ENCODE measurements at regions not wholly inside any gene's neighbourhood (a gene's known extent, or its start where the extent isn't known, plus 50 kb on each side); places are given as distances from the start of the nearest gene placed in this dataset.

- Histone ChIP-seq H3K27me3 (ENCODE audit: control insufficient read depth, insufficient read depth, low read length) (no peaks in the 10 kb centered on the region), H3K4me1 (ENCODE audit: control insufficient read depth, low read depth, low read length) (no peaks in the 10 kb centered on the region), H3K4me3 (ENCODE audit: low read length) (no peak overlapping the region), H3K9ac (ENCODE audit: low read length) (no peak overlapping the region), H3K9me3 (ENCODE audit: control insufficient read depth, low read depth, low read length) (no peaks in the 10 kb centered on the region), H3K27ac (ENCODE audit: low read length) (no peak overlapping the region), H3K36me3 (ENCODE audit: control insufficient read depth, low read depth, low read length) (no peaks in the 10 kb centered on the region)
Observed at GRCh38 chr4:95672811-95673210, 124.0 kb upstream of the UNC5C start.

GRCh38 chr4:95660719-95661118, 111.9 kb upstream of the UNC5C start:
- Histone ChIP-seq H3K27ac (ENCODE audit: low read length) (no peak overlapping the region), H3K27me3 (ENCODE audit: control insufficient read depth, insufficient read depth, low read length) (no peaks in the 10 kb centered on the region), H3K9me3 (ENCODE audit: control insufficient read depth, low read depth, low read length) (peaks cover 3% of the 10 kb centered on the region), H3K4me1 (ENCODE audit: control insufficient read depth, low read depth, low read length) (peaks cover 3% of the 10 kb centered on the region), H3K36me3 (ENCODE audit: control insufficient read depth, low read depth, low read length) (no peaks in the 10 kb centered on the region), H3K9ac (ENCODE audit: low read length) (no peak overlapping the region), H3K4me3 (ENCODE audit: low read length) (no peak overlapping the region)

GRCh38 chr4:95651891-95652290, 103.1 kb upstream of the UNC5C start:
- no peak overlapping the region for H3K9ac ChIP-seq (ENCODE audit: low read length)
- H3K27ac ChIP-seq (ENCODE audit: low read length): no peak overlapping the region
- H3K9me3 ChIP-seq (ENCODE audit: control insufficient read depth, low read depth, low read length): no peaks in the 10 kb centered on the region
- no peak overlapping the region for H3K4me3 ChIP-seq (ENCODE audit: low read length)
- H3K4me1 ChIP-seq (ENCODE audit: control insufficient read depth, low read depth, low read length): no peaks in the 10 kb centered on the region
- no peaks in the 10 kb centered on the region for H3K27me3 ChIP-seq (ENCODE audit: control insufficient read depth, insufficient read depth, low read length)
- H3K36me3 ChIP-seq (ENCODE audit: control insufficient read depth, low read depth, low read length): no peaks in the 10 kb centered on the region

DNA sequence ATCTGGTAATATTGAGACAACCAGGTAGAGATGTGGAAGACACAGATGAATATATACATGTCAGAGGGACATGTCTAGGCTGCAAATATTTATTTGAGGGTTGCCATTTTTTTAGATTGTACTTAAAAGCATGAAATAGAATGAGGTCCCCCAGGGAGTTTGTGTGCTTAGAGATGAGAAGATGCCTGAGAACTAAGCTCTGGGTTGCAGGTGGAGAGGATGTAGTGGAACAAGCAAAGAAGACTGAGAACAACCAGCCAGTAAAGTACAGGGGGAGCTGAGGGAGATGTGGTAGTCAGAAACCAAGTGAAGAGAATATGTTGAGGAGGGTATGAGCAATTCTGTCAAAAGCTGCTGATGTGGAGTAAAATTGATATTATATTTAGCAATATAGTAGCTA, 95.6 kb upstream of the UNC5C start:
- no peak overlapping the region for H3K4me3 ChIP-seq (ENCODE audit: low read length)
- H3K9ac ChIP-seq (ENCODE audit: low read length): no peak overlapping the region
- no peak overlapping the region for H3K27ac ChIP-seq (ENCODE audit: low read length)
- no peaks in the 10 kb centered on the region for H3K9me3 ChIP-seq (ENCODE audit: control insufficient read depth, low read depth, low read length)
- H3K4me1 ChIP-seq (ENCODE audit: control insufficient read depth, low read depth, low read length): peaks cover 9% of the 10 kb centered on the region
- no peaks in the 10 kb centered on the region for H3K27me3 ChIP-seq (ENCODE audit: control insufficient read depth, insufficient read depth, low read length)
- no peaks in the 10 kb centered on the region for H3K36me3 ChIP-seq (ENCODE audit: control insufficient read depth, low read depth, low read length)

DNA sequence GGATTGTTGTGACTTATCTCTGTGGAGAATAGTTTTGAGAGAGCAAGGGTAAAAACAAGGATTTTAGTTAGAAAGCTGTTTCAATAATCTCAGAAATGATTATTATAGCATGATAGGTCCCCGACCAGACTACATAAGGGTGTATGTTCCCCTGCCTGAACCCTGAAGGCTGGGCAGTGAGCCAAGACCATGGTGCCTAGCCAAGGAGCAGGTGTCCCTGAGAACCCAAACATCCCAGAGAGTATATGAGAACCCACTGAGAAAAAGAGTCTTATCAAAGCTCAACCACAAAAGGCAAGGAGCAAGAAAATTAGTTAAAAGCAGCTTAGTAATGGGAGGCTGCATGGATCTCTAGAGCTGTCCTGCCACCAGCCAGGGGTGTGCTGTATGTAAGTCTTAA, 94.9 kb upstream of the UNC5C start:
- Histone ChIP-seq H3K36me3 (ENCODE audit: control insufficient read depth, low read depth, low read length) (no peaks in the 10 kb centered on the region), H3K4me1 (ENCODE audit: control insufficient read depth, low read depth, low read length) (peaks cover 9% of the 10 kb centered on the region), H3K4me3 (ENCODE audit: low read length) (no peak overlapping the region), H3K9me3 (ENCODE audit: control insufficient read depth, low read depth, low read length) (no peaks in the 10 kb centered on the region), H3K27ac (ENCODE audit: low read length) (no peak overlapping the region), H3K27me3 (ENCODE audit: control insufficient read depth, insufficient read depth, low read length) (no peaks in the 10 kb centered on the region), H3K9ac (ENCODE audit: low read length) (no peak overlapping the region)

DNA sequence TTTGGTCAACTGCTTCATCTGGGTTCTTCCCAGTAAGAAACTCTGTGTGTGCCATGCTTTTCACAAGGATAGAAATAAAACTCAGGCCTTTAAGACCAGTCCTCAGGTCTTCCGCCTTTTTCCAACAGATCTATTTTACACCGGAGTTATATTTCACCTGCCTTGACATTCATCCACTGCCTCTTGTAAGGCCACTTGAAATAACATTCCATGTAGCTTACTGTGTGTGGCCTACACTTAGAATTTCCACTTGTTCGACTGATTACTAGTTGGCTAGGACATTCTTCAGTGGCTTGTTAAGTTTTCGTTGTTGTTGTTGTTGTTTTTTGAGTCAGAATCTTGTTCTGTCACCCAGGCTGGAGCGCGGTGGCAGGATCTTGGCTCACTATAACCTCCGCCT, 92.8 kb upstream of the UNC5C start:
- H3K36me3 ChIP-seq (ENCODE audit: control insufficient read depth, low read depth, low read length): no peaks in the 10 kb centered on the region
- no peak overlapping the region for H3K9ac ChIP-seq (ENCODE audit: low read length)
- no peaks in the 10 kb centered on the region for H3K9me3 ChIP-seq (ENCODE audit: control insufficient read depth, low read depth, low read length)
- H3K4me3 ChIP-seq (ENCODE audit: low read length): no peak overlapping the region
- no peaks in the 10 kb centered on the region for H3K27me3 ChIP-seq (ENCODE audit: control insufficient read depth, insufficient read depth, low read length)
- H3K4me1 ChIP-seq (ENCODE audit: control insufficient read depth, low read depth, low read length): peaks cover 15% of the 10 kb centered on the region
- H3K27ac ChIP-seq (ENCODE audit: low read length): no peak overlapping the region

GRCh38 chr4:95640311-95640710, 91.5 kb upstream of the UNC5C start:
- no peaks in the 10 kb centered on the region for H3K36me3 ChIP-seq (ENCODE audit: control insufficient read depth, low read depth, low read length)
- no peak overlapping the region for H3K9ac ChIP-seq (ENCODE audit: low read length)
- H3K27me3 ChIP-seq (ENCODE audit: control insufficient read depth, insufficient read depth, low read length): no peaks in the 10 kb centered on the region
- no peak overlapping the region for H3K27ac ChIP-seq (ENCODE audit: low read length)
- peaks cover 15% of the 10 kb centered on the region for H3K4me1 ChIP-seq (ENCODE audit: control insufficient read depth, low read depth, low read length)
- no peaks in the 10 kb centered on the region for H3K9me3 ChIP-seq (ENCODE audit: control insufficient read depth, low read depth, low read length)
- H3K4me3 ChIP-seq (ENCODE audit: low read length): no peak overlapping the region

GRCh38 chr4:95638920-95639501, 90.2 kb upstream of the UNC5C start:
- Histone ChIP-seq H3K27ac (ENCODE audit: low read length) (no peak overlapping the region), H3K9me3 (ENCODE audit: control insufficient read depth, low read depth, low read length) (no peaks in the 10 kb centered on the region), H3K27me3 (ENCODE audit: control insufficient read depth, insufficient read depth, low read length) (no peaks in the 10 kb centered on the region), H3K4me3 (ENCODE audit: low read length) (no peak overlapping the region), H3K36me3 (ENCODE audit: control insufficient read depth, low read depth, low read length) (no peaks in the 10 kb centered on the region), H3K4me1 (ENCODE audit: control insufficient read depth, low read depth, low read length) (peaks cover 15% of the 10 kb centered on the region), H3K9ac (ENCODE audit: low read length) (no peak overlapping the region)

DNA sequence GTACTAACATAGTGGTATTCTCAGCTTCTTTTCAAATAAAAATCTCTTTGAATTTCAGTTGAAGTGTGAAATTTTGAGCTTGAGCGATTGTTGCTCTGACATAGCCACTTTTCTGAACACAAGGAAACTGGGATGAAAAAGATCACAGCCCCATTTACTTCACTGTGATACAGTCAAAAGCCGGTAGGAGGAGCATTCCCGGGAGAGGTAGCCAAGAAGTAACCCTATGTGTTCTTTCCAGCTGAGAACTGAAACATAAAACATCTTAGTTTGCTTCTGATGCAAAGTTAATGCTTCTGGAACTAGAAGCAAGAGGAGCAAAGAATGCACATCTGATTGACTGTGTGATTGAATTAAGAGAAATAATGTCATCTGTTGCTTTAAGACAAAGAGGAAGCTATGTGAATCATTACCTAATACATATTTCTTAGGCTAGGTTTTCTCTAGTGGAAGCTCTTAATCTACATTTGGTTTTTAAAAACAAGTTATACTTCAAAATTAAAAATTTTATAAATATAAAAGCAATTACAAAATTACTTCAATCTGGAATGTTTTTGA, 88.3 kb upstream of the UNC5C start:
- peaks cover 15% of the 10 kb centered on the region for H3K4me1 ChIP-seq (ENCODE audit: control insufficient read depth, low read depth, low read length)
- H3K9ac ChIP-seq (ENCODE audit: low read length): no peak overlapping the region
- H3K9me3 ChIP-seq (ENCODE audit: control insufficient read depth, low read depth, low read length): no peaks in the 10 kb centered on the region
- H3K36me3 ChIP-seq (ENCODE audit: control insufficient read depth, low read depth, low read length): no peaks in the 10 kb centered on the region
- no peak overlapping the region for H3K4me3 ChIP-seq (ENCODE audit: low read length)
- H3K27ac ChIP-seq (ENCODE audit: low read length): no peak overlapping the region
- no peaks in the 10 kb centered on the region for H3K27me3 ChIP-seq (ENCODE audit: control insufficient read depth, insufficient read depth, low read length)

GRCh38 chr4:95636061-95636460, 87.3 kb upstream of the UNC5C start:
- no peak overlapping the region for H3K4me3 ChIP-seq (ENCODE audit: low read length)
- no peaks in the 10 kb centered on the region for H3K27me3 ChIP-seq (ENCODE audit: control insufficient read depth, insufficient read depth, low read length)
- H3K4me1 ChIP-seq (ENCODE audit: control insufficient read depth, low read depth, low read length): peaks cover 14% of the 10 kb centered on the region
- no peak overlapping the region for H3K27ac ChIP-seq (ENCODE audit: low read length)
- no peaks in the 10 kb centered on the region for H3K36me3 ChIP-seq (ENCODE audit: control insufficient read depth, low read depth, low read length)
- H3K9ac ChIP-seq (ENCODE audit: low read length): no peak overlapping the region
- H3K9me3 ChIP-seq (ENCODE audit: control insufficient read depth, low read depth, low read length): no peaks in the 10 kb centered on the region

DNA sequence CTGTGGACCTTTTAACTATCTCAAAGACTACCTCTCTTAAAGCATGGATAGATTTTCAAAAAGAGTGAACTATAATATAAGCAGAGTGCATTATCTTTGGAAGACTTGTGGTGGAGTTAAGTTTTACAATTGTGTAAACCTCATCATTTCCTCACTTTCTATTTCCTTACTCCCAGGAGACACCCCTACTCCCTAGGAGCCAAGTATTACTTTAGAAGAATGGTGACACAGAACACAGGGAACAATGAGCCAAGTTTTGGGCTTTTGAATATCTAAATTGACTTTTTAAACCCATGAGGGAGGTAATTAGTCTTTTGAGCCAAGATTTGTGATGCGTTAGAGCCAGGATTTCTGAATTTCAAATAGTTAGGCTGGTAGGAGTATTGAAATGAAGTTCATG, 78.9 kb upstream of the UNC5C start:
- no peaks in the 10 kb centered on the region for H3K36me3 ChIP-seq (ENCODE audit: control insufficient read depth, low read depth, low read length)
- H3K9ac ChIP-seq (ENCODE audit: low read length): no peak overlapping the region
- no peak overlapping the region for H3K27ac ChIP-seq (ENCODE audit: low read length)
- no peaks in the 10 kb centered on the region for H3K9me3 ChIP-seq (ENCODE audit: control insufficient read depth, low read depth, low read length)
- no peak overlapping the region for H3K4me3 ChIP-seq (ENCODE audit: low read length)
- no peaks in the 10 kb centered on the region for H3K4me1 ChIP-seq (ENCODE audit: control insufficient read depth, low read depth, low read length)
- H3K27me3 ChIP-seq (ENCODE audit: control insufficient read depth, insufficient read depth, low read length): no peaks in the 10 kb centered on the region

DNA sequence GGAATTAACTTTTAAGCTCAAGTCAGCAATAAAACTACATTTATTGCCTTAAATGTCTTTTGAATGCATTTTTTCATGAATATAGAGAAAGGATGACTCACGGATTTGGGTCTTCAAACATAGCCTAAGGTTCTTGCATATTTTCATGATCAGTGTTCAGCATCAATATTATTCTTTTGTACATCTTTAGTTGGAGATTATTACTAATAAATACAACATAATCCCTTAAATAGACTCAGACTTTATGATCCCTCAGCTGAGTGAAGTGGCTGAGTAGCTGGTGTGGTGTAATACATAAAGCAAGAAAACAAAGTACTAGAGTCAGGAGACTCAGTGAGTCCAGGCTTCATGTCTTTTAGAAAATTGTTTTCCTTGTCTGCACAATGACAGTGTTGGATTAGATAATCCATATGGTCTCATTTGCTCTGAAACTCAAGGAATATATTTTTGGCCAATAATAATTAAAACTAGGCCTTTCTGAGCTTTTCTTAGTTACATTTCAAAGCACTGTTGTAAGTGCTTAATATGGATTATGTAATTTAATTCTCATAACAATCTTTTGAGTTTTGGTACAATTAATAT, 78.3 kb upstream of the UNC5C start:
- no peaks in the 10 kb centered on the region for H3K9me3 ChIP-seq (ENCODE audit: control insufficient read depth, low read depth, low read length)
- no peaks in the 10 kb centered on the region for H3K27me3 ChIP-seq (ENCODE audit: control insufficient read depth, insufficient read depth, low read length)
- no peak overlapping the region for H3K9ac ChIP-seq (ENCODE audit: low read length)
- no peak overlapping the region for H3K4me3 ChIP-seq (ENCODE audit: low read length)
- H3K36me3 ChIP-seq (ENCODE audit: control insufficient read depth, low read depth, low read length): no peaks in the 10 kb centered on the region
- H3K4me1 ChIP-seq (ENCODE audit: control insufficient read depth, low read depth, low read length): no peaks in the 10 kb centered on the region
- no peak overlapping the region for H3K27ac ChIP-seq (ENCODE audit: low read length)
